Omental fat pad (tissue), 3 donors: ENCODE measurements at regions not wholly inside any gene's neighbourhood (a gene's known extent, or its start where the extent isn't known, plus 50 kb on each side); places are given as distances from the start of the nearest gene placed in this dataset.

ENCODE experiments used
- ATAC-seq: fragments of 150-250 bp; one replicate; pipeline ENCODE4 v1.9.1; 2016; ENCODE audit warnings: mild to moderate bottlenecking, moderate library complexity; ENCODE audit not compliant: low FRiP score
- DNase-seq: peaks from one replicate; pipeline ENCODE4 v3.0.0-alpha.2; 2019; ENCODE audit warnings: low spot score
- CTCF ChIP-seq, 3 donors: fragments of 450-650 bp; IDR thresholded peaks; one replicate each; pipeline ENCODE4 v1.5.1; 2016 to 2017; ENCODE audit warnings: antibody characterized with exemption in 3 of 3, mild to moderate bottlenecking in 3 of 3, moderate library complexity in 2 of 3

- TF ChIP-seq CTCF (IDR thresholded peaks at IDR 0.05), result no peak
- ATAC-seq (no peak), DNase-seq (no peak)
Measured at GRCh38 chr3:31408720-31409119, 124.0 kb upstream of the STT3B start.

- ATAC-seq (no peak), DNase-seq (no peak)
- TF ChIP-seq CTCF (IDR thresholded peaks at IDR 0.05), result no peak
Measured at GRCh38 chr3:31409389-31409788, 123.3 kb upstream of the STT3B start.

- DNase-seq (no peak), ATAC-seq (no peak)
- no peak for TF ChIP-seq CTCF (IDR thresholded peaks at IDR 0.05)
Measured at GRCh38 chr3:31409866-31410265, 122.9 kb upstream of the STT3B start.

- ATAC-seq (no peak), DNase-seq (no peak)
- TF ChIP-seq CTCF (IDR thresholded peaks at IDR 0.05), result no peak
Measured at GRCh38 chr3:31410411-31410810, 122.3 kb upstream of the STT3B start.

GRCh38 chr3:31412832-31413231 lies 119.9 kb upstream of the STT3B start:
- ATAC-seq (no peak), DNase-seq (no peak)
- no peak for TF ChIP-seq CTCF (IDR thresholded peaks at IDR 0.05)

- ATAC-seq (no peak), DNase-seq (no peak)
- no peak for TF ChIP-seq CTCF (IDR thresholded peaks at IDR 0.05)
Measured at GRCh38 chr3:31413515-31413914, 119.2 kb upstream of the STT3B start.

GRCh38 chr3:31416980-31417379 lies 115.7 kb upstream of the STT3B start:
- ATAC-seq (no peak), DNase-seq (no peak)
- TF ChIP-seq CTCF (IDR thresholded peaks at IDR 0.05), result no peak
